GM18861 (cell line): ENCODE measurements at regions not wholly inside any gene's neighbourhood (a gene's known extent, or its start where the extent isn't known, plus 50 kb on each side); places are given as distances from the start of the nearest gene placed in this dataset.

ENCODE experiments used
- ATAC-seq: cut with Tn5 transposase; IDR thresholded peaks from one replicate; pipeline ENCODE4 v1.9.1; 2021; ENCODE audit not compliant: unreplicated experiment

GRCh38 chr12:43294916-43295315 lies 257.1 kb downstream of the ADAMTS20 start:
- no peak for ATAC-seq

DNA sequence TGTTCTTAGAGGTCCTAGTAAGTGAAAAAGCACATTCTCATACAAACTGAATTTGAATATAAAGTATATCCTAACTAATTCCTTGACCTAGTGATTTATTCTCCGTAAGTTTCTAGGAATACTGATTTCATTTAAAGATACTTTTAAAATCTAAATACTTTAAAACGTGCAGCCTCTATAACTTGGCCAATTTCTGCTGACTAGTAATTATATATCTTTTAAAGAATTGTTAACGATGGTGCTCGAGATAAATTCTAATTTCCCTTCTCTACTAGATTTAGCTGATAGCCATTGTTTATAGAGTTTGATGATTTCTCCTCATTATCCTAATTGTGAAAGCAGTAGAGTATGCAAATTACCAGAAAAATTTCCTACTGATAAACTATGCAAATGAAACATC lies 257.9 kb downstream of the ADAMTS20 start:
- ATAC-seq, result no peak

DNA sequence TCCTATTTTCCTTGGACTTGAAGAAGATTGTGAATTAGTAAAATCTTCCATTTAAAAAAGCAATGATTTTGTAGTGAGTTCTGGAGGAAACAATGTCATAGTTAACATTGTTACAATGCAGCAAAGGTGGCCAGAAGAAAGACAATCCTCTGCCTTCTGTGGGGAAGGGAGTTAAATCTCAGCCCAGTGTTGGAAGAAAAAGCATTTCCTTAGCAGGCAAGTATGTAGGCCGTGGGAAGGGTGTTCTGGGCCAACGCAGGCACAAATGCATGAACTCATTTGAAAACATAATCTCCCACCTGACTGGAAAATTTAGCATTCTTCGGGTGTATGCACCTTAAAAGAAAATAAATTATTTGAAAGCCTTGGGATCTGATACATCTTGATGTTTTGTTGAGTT lies 258.6 kb downstream of the ADAMTS20 start:
- ATAC-seq, result no peak

GRCh38 chr12:43292699-43293098 lies 259.3 kb downstream of the ADAMTS20 start:
- ATAC-seq, result no peak

DNA sequence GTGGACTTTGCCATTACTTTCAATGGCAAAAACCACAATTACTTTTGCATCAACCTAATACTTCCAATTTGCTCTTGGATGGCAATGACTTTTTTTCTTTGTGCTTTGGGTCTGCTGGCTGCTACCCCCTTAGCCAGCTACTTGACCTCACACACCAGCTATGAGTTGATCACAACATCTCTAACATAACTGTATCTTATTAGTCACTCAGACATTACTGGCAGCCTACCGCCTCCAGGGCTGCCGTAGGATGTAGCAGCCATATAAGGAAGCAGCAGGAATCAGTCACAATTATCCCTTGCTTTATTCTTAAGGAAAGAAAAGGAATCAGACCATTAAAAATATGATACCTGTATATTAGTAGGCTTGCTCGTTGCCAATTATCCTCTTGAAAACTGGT lies 260.5 kb downstream of the ADAMTS20 start:
- ATAC-seq, result no peak

GRCh38 chr12:43290836-43291235 lies 261.2 kb downstream of the ADAMTS20 start:
- no peak for ATAC-seq

DNA sequence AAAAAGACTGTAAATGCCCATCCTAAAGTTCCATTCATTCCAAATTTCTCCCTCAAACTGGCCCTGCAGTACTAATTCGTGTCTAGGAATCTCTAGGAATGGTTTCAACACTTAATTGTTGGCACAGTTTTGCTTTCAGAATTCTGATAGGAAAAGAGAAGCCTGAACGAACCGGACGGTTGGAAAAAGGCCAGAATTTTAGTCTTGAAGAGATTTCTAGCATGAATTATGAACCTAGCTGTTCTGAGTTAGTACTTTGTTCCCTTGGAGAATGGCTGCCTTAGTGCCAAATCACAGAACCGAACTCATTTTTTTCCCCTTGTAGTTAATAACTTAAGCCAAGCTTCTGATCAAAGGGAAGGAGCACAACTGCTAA lies 262.6 kb downstream of the ADAMTS20 start:
- ATAC-seq, result no peak

DNA sequence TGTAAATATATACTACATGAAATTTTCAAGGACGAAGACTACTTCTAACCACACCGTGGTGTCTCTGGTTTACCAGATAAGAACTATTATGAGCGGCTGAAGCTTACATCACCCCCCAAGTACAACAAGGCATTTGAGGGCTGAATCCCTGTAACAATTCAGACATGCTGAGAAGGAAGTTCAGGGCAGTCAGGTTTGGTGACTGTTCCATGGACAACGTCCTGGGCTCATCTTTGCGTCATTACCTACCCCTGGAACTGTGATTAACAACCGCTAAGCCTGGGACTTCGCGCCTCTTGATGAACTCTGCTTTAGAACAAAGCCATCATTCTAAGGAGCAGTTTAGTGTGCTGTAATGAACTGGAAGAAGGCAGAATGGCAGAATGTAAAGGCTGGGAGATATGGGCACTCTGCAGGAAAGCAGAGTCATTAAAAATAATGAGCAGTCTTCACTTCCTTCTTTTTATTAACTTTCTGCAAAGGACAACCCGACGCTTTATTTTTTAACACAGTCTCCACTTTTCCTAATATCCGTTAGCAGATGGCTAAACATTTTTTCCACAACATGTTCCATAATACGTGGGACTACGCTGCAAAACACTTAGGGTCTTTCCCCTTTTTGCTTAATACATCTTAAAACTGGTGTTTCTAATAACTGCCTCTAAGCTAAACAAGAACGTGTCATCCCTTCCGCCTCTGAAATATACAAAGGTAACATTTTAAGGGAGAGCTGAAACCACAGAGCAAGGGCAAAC lies 263.2 kb downstream of the ADAMTS20 start:
- no peak for ATAC-seq

- no peak for ATAC-seq
These were observed 264.2 kb downstream of the ADAMTS20 start for GRCh38 chr12:43287706-43288383.

DNA sequence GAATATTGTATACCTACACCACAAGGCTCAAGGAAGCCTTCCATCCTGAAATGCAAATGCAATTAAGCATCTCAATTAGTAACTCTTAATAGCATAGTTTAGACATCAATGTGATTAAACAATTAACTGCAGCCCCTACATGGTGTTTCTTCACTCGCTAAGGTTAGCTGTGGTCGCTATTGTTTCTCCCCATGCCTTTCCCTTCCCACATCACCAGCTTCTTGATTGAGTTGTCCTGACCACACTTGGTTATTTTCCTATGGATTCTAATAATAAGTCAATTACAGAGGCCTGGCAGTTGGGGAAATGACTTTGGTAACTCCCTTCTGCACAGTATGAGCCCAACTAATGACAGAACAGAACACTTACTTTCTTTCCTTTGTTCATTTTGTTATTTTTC lies 265.0 kb downstream of the ADAMTS20 start:
- ATAC-seq, result no peak

DNA sequence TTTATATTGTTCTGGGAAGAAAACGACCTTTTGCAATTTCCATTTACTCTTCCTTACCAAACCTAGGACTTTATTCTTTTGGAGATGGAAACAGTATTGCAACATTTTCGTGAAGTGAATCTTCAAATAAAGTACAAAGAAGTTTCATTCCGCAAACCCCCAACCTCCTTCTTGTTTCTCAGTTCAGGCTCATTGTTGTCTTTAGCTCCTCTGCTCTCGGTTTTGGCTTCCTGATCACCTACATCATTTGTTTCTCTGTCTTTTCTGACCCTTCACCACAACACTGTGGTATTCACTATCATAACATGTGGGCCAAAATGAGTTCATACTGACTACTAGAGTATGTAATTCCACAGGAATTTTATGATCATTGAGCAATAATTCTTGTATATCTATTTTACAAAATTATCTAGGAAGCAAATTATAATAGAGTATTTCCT lies 266.8 kb downstream of the ADAMTS20 start:
- ATAC-seq, result no peak

DNA sequence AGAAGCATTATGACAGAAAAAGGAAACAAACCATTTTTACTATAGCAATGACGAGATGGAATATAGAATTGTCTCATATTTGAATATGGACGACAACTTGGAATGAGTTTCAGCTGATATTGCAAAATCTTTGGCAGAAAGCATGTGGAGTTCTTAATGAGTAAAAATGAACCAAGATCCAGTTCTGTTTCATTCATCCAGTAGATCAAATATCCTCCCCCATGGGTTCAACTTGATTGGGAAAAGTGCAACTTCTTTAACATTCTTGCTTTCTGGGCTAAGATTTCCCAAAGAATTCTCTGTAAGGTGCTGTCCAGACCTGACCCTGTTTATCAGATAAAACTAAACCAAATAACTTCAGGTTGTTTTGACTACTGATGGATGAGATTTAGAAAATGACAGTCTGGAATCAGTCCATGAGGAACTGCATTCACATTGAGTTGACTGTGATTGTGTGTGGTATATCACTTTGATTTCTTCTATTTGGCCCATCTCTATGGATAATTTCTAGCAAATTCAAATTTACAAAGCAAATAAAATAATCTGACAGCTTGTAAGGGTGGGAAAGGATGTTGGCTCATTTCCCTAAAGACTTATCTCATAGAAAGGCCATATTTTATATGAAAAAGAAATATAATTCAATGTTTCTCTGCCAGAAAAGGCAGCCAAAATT lies 267.4 kb downstream of the ADAMTS20 start:
- no peak for ATAC-seq

DNA sequence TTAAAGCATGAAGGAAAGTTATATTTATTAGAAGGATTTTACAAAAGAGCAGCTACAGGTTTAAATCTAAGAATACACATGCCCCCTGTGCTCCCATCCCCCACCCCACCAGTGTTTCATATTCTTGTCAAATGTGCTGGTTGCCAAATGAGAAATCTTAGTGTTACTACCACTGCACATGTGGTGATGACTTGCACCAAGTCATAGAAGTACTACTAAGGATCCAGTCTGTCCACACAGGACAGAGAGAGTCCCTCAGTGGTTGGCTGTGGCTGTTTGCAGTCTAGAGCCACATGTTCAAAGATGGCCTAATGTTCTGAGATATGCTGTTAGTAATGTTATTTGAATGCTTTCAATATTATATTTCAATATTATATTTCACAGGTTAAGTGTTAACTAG lies 268.8 kb downstream of the ADAMTS20 start:
- no peak for ATAC-seq

DNA sequence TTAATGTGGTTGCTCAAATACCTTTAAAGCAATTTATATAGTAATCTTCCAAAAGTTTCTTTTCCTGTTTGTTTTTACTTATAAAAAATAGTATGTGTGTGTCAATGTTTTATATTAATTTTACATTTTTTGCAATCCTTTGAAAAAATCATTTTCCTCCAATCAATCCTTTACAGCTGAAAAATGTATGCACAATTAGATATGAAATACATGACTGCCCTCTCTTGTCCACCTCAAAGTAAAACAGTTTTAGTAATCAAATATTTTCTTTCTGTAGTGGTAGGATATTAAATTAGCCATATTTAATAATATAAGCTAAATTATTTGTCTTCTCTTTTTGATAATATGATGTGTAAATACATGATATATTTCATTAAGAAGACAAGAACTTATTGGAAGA lies 269.9 kb downstream of the ADAMTS20 start:
- ATAC-seq, result no peak

DNA sequence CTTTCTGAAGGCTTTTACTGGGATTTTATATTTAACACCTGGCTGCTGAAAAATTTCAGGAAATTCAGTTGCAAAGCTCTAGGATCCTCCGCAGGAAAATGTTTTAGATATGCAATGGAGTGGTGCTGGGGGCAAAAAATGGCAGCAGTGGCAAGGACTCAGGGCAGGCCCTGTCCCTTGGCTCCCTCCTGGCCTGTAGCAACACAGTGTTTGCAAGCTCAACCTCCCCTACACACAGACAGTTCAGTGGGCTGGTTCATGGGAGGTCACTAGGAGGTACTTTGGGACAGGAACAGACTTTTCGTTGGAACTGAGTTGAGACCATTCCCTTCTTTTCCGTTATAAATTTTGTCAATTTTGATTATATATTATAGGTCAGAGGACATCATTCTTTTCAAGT lies 270.4 kb downstream of the ADAMTS20 start:
- ATAC-seq, result no peak

- ATAC-seq, result no peak
These were observed 273.5 kb downstream of the ADAMTS20 start for GRCh38 chr12:43278541-43278832.

DNA sequence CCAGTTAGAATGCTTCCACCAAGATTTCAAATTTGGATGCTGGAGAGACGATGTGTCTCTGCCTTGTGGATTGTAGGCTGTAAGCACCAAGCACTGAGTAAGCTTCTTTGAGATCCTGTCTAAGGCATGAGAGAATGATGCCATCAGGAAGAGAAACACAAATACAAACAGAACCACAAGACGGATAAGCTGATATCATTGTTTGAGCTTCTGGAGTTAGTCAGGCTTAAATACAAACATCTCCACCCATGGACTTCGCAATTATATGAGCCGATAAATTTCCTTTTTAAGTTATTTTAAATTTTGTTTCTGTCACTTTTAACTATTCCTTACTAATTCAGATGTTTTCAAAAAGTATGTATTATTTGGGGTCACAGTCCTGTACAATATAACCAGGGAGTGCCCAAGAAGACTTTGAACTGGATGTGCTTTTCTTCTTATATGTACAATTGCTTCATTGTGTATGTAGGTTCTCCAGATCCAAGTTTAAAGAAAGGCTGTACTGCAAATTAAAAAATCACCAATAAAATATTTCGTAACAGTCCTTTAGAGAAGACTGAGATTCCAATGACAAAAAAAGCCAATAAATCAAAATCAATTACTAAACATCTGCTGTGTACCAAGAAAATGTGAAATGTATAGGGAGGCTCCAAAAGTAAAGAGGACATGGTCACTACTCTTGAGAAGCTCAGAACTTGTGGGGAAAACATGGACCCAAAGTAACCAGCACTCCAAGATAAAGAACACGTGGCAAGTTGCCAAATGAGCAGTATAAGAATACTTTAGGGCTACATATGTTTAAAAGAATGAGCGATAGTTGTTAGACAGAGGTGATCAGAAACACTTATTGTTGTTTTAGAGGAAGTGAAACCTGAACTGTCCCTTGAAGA lies 274.1 kb downstream of the ADAMTS20 start:
- peak; percentile 92 for ATAC-seq

DNA sequence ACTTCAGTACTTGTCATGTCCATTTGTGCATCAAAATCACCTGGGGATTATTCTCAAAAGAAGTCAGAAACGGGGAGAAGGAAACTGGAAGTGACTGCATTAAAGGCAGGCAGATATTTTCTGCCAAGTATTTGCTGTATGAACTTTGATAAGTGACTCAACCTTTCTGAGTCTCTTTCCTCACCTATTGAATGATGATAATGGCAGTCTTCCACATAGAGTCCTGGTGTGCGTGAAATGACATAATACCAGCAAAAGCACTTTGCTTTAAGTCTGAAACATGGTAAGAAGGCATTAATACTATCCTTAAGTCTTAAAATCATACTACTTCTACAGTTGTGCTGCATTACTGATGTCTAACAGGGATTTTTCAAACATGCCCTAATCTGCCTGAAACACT lies 278.5 kb downstream of the ADAMTS20 start:
- ATAC-seq, result no peak

- ATAC-seq, result no peak
These were observed 280.3 kb downstream of the ADAMTS20 start for GRCh38 chr12:43271659-43272058.

DNA sequence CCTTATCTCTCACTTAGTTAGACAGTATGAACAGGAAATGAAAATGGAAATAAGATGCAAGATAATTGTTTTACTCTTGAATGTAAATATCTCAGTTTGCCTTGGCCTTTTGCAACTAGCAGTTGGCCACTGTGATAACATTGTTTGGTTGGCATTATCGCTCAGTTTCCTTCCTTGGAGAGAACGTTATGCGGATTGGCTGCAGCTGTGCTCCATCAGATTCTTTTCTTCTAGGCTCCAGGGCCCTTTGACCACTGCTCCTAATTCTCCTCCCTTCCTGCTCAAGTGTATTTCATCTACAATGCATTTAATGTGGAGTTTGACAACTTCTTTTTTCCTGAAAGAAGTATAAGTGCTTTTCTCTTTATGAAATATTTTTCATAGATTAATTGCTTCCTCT lies 284.2 kb downstream of the ADAMTS20 start:
- no peak for ATAC-seq

DNA sequence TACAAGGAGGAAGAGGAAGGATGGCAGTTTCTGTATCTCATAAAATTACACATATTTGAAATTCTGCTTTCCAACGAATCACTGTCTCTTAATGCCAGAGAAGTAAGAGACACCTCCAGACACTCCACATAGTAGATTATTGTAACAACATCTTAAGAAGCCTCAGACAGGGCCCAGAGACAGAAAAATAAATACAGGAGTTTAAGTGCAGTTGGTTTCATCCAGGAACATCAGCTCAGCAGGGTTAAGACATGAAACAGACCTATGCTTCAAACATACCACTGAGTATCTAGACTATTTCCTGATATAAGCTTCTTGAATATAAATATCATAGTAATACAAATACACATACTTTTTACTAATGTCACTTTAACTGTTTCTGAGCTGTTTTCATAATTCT lies 290.3 kb downstream of the ADAMTS20 start:
- no peak for ATAC-seq
